ENCODE measurements at regions not wholly inside any gene's neighbourhood (a gene's known extent, or its start where the extent isn't known, plus 50 kb on each side); places are given as distances from the start of the nearest gene placed in this dataset.

GRCh38 chr18:7329016-7329415, 98.1 kb downstream of the LRRC30 start:
- TF ChIP-seq CTCF (IDR thresholded peaks at IDR 0.05; ENCODE audit: low read depth, low read length, poor library complexity, severe bottlenecking), result no peak
- TF ChIP-seq EZH2phosphoT487 (IDR thresholded peaks at IDR 0.05; ENCODE audit: borderline replicate concordance, low read length), result no peak
